K562 (cell line): ENCODE measurements at regions not wholly inside any gene's neighbourhood (a gene's known extent, or its start where the extent isn't known, plus 50 kb on each side); places are given as distances from the start of the nearest gene placed in this dataset.

ENCODE experiments used
- ATAC-seq: fragments of 200-7000 bp; cut with Tn5 transposase; 3 replicates; pipeline ENCODE4 v1.9.1; 2020; ENCODE audit warnings: moderate library complexity
- BruUV-seq: library from RNA; stranded (reverse); fragments of 400-500 nt; replicated peaks from 2 replicates; lab custom pipeline; 2021; lab: Mats Ljungman, UMichigan
- CTCF ChIA-PET: fragments of 300-600 bp; formaldehyde crosslinking; extraction: SDS; loops from one replicate; lab custom pipeline; 2021; ENCODE audit warnings: low intra/inter-chr PET ratio; lab: Yijun Ruan, JAX
- POLR2A ChIA-PET: fragments of 300-600, 350-650 bp; sonication (Branson Sonifier 250); formaldehyde crosslinking; extraction: SDS; loops from one replicate; lab custom pipeline; 2021; ENCODE audit warnings: antibody characterized with exemption, inconsistent platforms; lab: Yijun Ruan, JAX
- DNase-seq, 4 experiments: peaks; one replicate each; pipeline versions ENCODE4 v3.0.0 to v3.0.0-alpha.2; 2011 to 2018; ENCODE audit warnings: low spot score in 3 of 4, mixed read lengths in 3 of 4; ENCODE audit errors: extremely low read depth in 1 of 4
- FAIRE-seq: peaks from 2 replicates; lab custom pipeline; 2011; peaks lifted over from hg19 to GRCh38; lab: Jason Lieb, UNC
- H2AFZ ChIP-seq: 2 replicates; pipeline ENCODE4 v1.6.0; 2011; ENCODE audit warnings: low read depth, low read length, control low read depth, inconsistent platforms
- H3K27ac ChIP-seq: fragments of 200-600 bp; 3 replicates; pipeline ENCODE4 v1.8.0; 2011; ENCODE audit warnings: low read depth, mild to moderate bottlenecking, control low read depth, inconsistent platforms, low read length, moderate library complexity, mixed read lengths; ENCODE audit errors: extremely low read depth
- H3K27me3 ChIP-seq, 2 experiments: fragments of 300-600 bp in 1 of 2; 2 replicates in 1 of 2; 3 replicates in 1 of 2; pipeline versions ENCODE4 v1.6.0 to v1.8.0; 2011; ENCODE audit warnings: inconsistent platforms in 2 of 2, low read length in 2 of 2, mild to moderate bottlenecking in 1 of 2, mixed read lengths in 1 of 2, moderate library complexity in 1 of 2; ENCODE audit not compliant: control insufficient read depth in 2 of 2, insufficient read depth in 2 of 2
- H3K36me3 ChIP-seq: fragments of 300-600 bp; 3 replicates; pipeline ENCODE4 v1.8.0; 2011; ENCODE audit warnings: mild to moderate bottlenecking, low read length, inconsistent platforms; ENCODE audit not compliant: control insufficient read depth, insufficient read depth
- H3K4me1 ChIP-seq, 2 experiments: fragments of 200-600 bp in 1 of 2; replicated peaks in 1 of 2; 2 replicates in 1 of 2; 3 replicates in 1 of 2; pipeline versions ENCODE4 v1.5.1 to v1.8.0; 2011; ENCODE audit warnings: inconsistent platforms in 2 of 2, low read length in 2 of 2, mild to moderate bottlenecking in 1 of 2, mixed read lengths in 1 of 2, moderate library complexity in 1 of 2; ENCODE audit not compliant: control insufficient read depth in 2 of 2, insufficient read depth in 2 of 2
- H3K4me2 ChIP-seq: 2 replicates; pipeline ENCODE4 v1.6.1; 2011; ENCODE audit warnings: low read length, control low read depth, inconsistent platforms, mixed read lengths; ENCODE audit not compliant: insufficient read depth
- H3K4me3 ChIP-seq: fragments of 200-600 bp; sonication (generic), shearing (Covaris generic); 2 replicates; pipeline ENCODE4 v1.5.1; 2016; ENCODE audit warnings: control low read depth, inconsistent platforms
- H3K79me2 ChIP-seq: fragments of 200-600 bp; 3 replicates; pipeline ENCODE4 v1.8.0; 2011; ENCODE audit warnings: low read length, inconsistent platforms; ENCODE audit not compliant: control insufficient read depth, insufficient read depth
- H3K9ac ChIP-seq, 2 experiments: 2 replicates each; pipeline versions ENCODE4 v1.6.0 to v1.6.1; 2011; ENCODE audit warnings: low read depth in 2 of 2, low read length in 2 of 2, control low read depth in 1 of 2, inconsistent platforms in 1 of 2, mild to moderate bottlenecking in 1 of 2, mixed read lengths in 1 of 2; ENCODE audit not compliant: insufficient read depth in 1 of 2
- H3K9me1 ChIP-seq: one replicate; pipeline ENCODE4 v1.6.0; 2011; ENCODE audit warnings: inconsistent platforms, mild to moderate bottlenecking, low read length, moderate library complexity; ENCODE audit not compliant: control insufficient read depth, insufficient read depth
- H3K9me3 ChIP-seq: replicated peaks from 2 replicates; pipeline ENCODE4 v1.5.1; 2011; ENCODE audit warnings: low read depth, low read length, inconsistent platforms; ENCODE audit not compliant: control insufficient read depth, insufficient read depth
- H4K20me1 ChIP-seq: replicated peaks from 2 replicates; pipeline ENCODE4 v1.6.1; 2011; ENCODE audit warnings: low read length, inconsistent platforms, mixed read lengths; ENCODE audit not compliant: control insufficient read depth, insufficient read depth
- CC2D1A ChIP-seq: fragments of 450-650 bp; IDR thresholded peaks from 2 replicates; pipeline ENCODE4 v1.6.1; 2017; ENCODE audit warnings: mild to moderate bottlenecking
- CTBP1 ChIP-seq: fragments of 450-650 bp; IDR thresholded peaks from 2 replicates; pipeline ENCODE4 v1.6.1; 2016; ENCODE audit warnings: borderline replicate concordance
- DMBX1 ChIP-seq: fragments of 250-450 bp; sonication (Bioruptor Pico); IDR thresholded peaks from 2 replicates; pipeline ENCODE4 v1.8.0; 2022; ENCODE audit warnings: inconsistent platforms, mild to moderate bottlenecking, moderate library complexity, borderline replicate concordance
- E2F3 ChIP-seq: fragments of 250-450 bp; sonication (Bioruptor Pico); IDR thresholded peaks from 2 replicates; pipeline ENCODE4 v1.4.0; 2020; ENCODE audit warnings: mild to moderate bottlenecking
- PHF21A ChIP-seq: fragments of 450-650 bp; IDR thresholded peaks from 2 replicates; pipeline ENCODE4 v1.6.1; 2017; ENCODE audit warnings: low read depth, borderline replicate concordance
- ZBTB8A ChIP-seq: fragments of 450-650 bp; IDR thresholded peaks from 2 replicates; pipeline ENCODE4 v1.6.1; 2018; ENCODE audit warnings: mild to moderate bottlenecking, moderate library complexity; ENCODE audit not compliant: partially characterized antibody
- ZNF175 ChIP-seq: fragments of 200-800 bp; sonication (Bioruptor generic); IDR thresholded peaks from 2 replicates; pipeline ENCODE4 v1.6.1; 2016; ENCODE audit warnings: low read depth, mild to moderate bottlenecking, missing genetic modification characterization, missing compliant biosample characterization
- WGBS: fragments of 100-300 bp; shearing (Covaris generic); methylation state at CpG from one replicate; pipeline ENCODE4 v1.1.6; 2016; ENCODE audit warnings: low coverage, mixed read lengths; ENCODE audit not compliant: insufficient coverage; ENCODE audit errors: missing lambda C conversion rate; 5-methylcytosine and 5-hydroxymethylcytosine counted together
- in situ Hi-C: fragments of 300-500 bp; cut with MboI; formaldehyde crosslinking; loops from 4 replicates; pipeline ENCODE4 v1.15.0; 2018; ENCODE audit warnings: inconsistent platforms, mixed read lengths
- intact Hi-C: fragments of 100-400 bp; cut with micrococcal nuclease; formaldehyde crosslinking; loops from 2 replicates; pipeline ENCODE4 v1.14.2; 2022

DNA sequence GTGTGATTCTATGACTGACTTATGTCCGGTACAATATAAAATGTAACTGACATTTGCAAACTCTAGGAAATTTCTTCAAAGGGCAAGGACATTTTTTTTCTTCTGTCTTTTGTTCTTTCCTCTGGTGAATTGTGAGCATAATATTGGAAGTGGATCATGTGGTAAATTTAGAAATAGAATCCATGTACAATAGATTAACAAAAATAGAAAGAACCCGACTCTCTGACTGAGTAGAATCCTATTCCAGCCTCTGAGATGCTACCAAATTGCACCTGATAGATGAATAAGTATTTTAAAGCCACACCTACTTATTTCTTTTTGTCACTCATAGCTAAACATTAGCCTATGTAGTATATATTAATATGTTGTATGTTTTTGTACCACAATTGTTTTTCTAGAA is 860.3 kb downstream of the LUZP2 start:
- ATAC-seq: no peak
- H3K9me1 ChIP-seq: no peaks in the 10 kb centered on the region
- H3K9ac ChIP-seq: no peak overlapping the region
- no peak for TF ChIP-seq ZBTB8A
- no peak for TF ChIP-seq ZNF175
- no peaks in the 10 kb centered on the region for H3K4me1 ChIP-seq
- in situ Hi-C loops (no loop called here), intact Hi-C loops (no loop called here)
- no peaks in the 10 kb centered on the region for H3K9me3 ChIP-seq
- no peak overlapping the region for H3K27ac ChIP-seq
- no peaks in the 10 kb centered on the region for H4K20me1 ChIP-seq
- CTCF ChIA-PET: no interaction called here
- H3K27me3 ChIP-seq: no peaks in the 10 kb centered on the region
- WGBS: 0% methylated on average over 2 of the region's 2 CpGs
- BruUV-seq: no TSS peak
- no peaks in the 10 kb centered on the region for H3K79me2 ChIP-seq
- no peak overlapping the region for H2AFZ ChIP-seq
- no peaks in the 10 kb centered on the region for H3K36me3 ChIP-seq
- DNase-seq: no peak
- no peak overlapping the region for H3K4me2 ChIP-seq
- FAIRE-seq: no peak
- POLR2A ChIA-PET: no interaction called here
- H3K4me3 ChIP-seq: no peak overlapping the region

DNA sequence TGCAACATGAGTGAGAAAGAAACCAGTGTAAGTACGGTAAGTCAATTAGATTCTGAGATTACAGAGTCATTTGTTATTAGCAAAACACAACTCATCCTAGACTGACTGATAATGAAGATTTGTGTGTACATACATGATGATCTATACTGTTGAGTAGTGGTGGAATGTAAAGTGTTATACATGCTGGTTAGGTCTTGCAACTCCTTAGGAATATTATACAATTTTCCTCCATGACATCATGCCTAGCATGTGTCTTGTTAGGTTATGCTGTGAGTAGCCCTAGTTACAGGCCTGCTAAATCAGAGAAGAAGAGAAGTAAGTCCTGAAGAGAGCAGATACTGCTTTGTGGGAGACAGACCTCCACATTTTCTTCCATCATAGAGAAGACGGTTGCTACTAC is 880.6 kb downstream of the LUZP2 start:
- no TSS peak for BruUV-seq
- ATAC-seq (no peak), DNase-seq (no peak)

More for the DNA sequence above, 880.6 kb downstream of the LUZP2 start:
- no peak overlapping the region for H3K27ac ChIP-seq
- POLR2A ChIA-PET: no interaction called here
- no peak for TF ChIP-seq CC2D1A
- TF ChIP-seq CTBP1: no peak
- TF ChIP-seq PHF21A: no peak
- TF ChIP-seq DMBX1 (CRISPR knock-in tag): no peak
- TF ChIP-seq E2F3: no peak
- no peak overlapping the region for H2AFZ ChIP-seq
- no peaks in the 10 kb centered on the region for H3K36me3 ChIP-seq
- no peaks in the 10 kb centered on the region for H3K27me3 ChIP-seq
- no peak overlapping the region for H3K4me2 ChIP-seq
- no peak overlapping the region for H3K9ac ChIP-seq
- H3K4me3 ChIP-seq: no peak overlapping the region
- FAIRE-seq: no peak
- CTCF ChIA-PET: no interaction called here
- H4K20me1 ChIP-seq: no peaks in the 10 kb centered on the region
- intact Hi-C loops (no loop called here), in situ Hi-C loops (no loop called here)
- WGBS: 3% methylated on average over 2 of the region's 2 CpGs
- H3K4me1 ChIP-seq: no peaks in the 10 kb centered on the region
- no peaks in the 10 kb centered on the region for H3K79me2 ChIP-seq
- no peaks in the 10 kb centered on the region for H3K9me3 ChIP-seq
- no peaks in the 10 kb centered on the region for H3K9me1 ChIP-seq
